ENCODE measurements at regions not wholly inside any gene's neighbourhood (a gene's known extent, or its start where the extent isn't known, plus 50 kb on each side); places are given as distances from the start of the nearest gene placed in this dataset.

GRCh38 chr3:41095702-41096101 lies 103.6 kb upstream of the CTNNB1 start:
- intact Hi-C loops (cut with DNase I; ENCODE audit: low total_unique reads) = no loop called here
- no peak overlapping the region for H3K4me3 ChIP-seq
- no peak for TF ChIP-seq CTCF (IDR thresholded peaks at IDR 0.05)
- no peak overlapping the region for H3K27ac ChIP-seq
- H3K27me3 ChIP-seq = no peaks in the 10 kb centered on the region
- H3K9me3 ChIP-seq = no peaks in the 10 kb centered on the region
- DNase-seq = no peak
- H3K4me1 ChIP-seq = peaks cover 0 to 8% (median 3%) of the 10 kb centered on the region in 4 donors
- no peaks in the 10 kb centered on the region for H3K36me3 ChIP-seq

GRCh38 chr3:41097896-41098496 lies 101.3 kb upstream of the CTNNB1 start:
- DNase-seq = no peak

GRCh38 chr3:41101231-41101630 lies 98.1 kb upstream of the CTNNB1 start:
- Histone ChIP-seq H3K9me3 (no peaks in the 10 kb centered on the region), H3K4me1 (peaks cover 0 to 6% (median 0%) of the 10 kb centered on the region in 4 donors), H3K27ac (no peak overlapping the region), H3K4me3 (no peak overlapping the region), H3K36me3 (no peaks in the 10 kb centered on the region), H3K27me3 (no peaks in the 10 kb centered on the region)
- intact Hi-C loops (cut with DNase I; ENCODE audit: low total_unique reads) = no loop called here
- DNase-seq = no peak
- TF ChIP-seq CTCF (IDR thresholded peaks at IDR 0.05) = no peak

More at GRCh38 chr3:41097896-41098496, 101.3 kb upstream of the CTNNB1 start:
- Histone ChIP-seq H3K4me1 (peaks cover 0 to 3% (median 1%) of the 10 kb centered on the region in 4 donors), H3K27me3 (no peaks in the 10 kb centered on the region), H3K27ac (no peak overlapping the region), H3K4me3 (no peak overlapping the region), H3K36me3 (no peaks in the 10 kb centered on the region), H3K9me3 (no peaks in the 10 kb centered on the region)
- no peak for TF ChIP-seq CTCF (IDR thresholded peaks at IDR 0.05)
- intact Hi-C loops (cut with DNase I; ENCODE audit: low total_unique reads) = no loop called here

GRCh38 chr3:41102053-41102556 lies 97.2 kb upstream of the CTNNB1 start:
- Histone ChIP-seq H3K36me3 (no peaks in the 10 kb centered on the region), H3K27ac (no peak overlapping the region), H3K4me1 (peaks cover 0 to 6% (median 0%) of the 10 kb centered on the region in 4 donors), H3K27me3 (no peaks in the 10 kb centered on the region), H3K9me3 (no peaks in the 10 kb centered on the region), H3K4me3 (no peak overlapping the region)
- DNase-seq = no peak
- intact Hi-C loops (cut with DNase I; ENCODE audit: low total_unique reads) = no loop called here
- no peak for TF ChIP-seq CTCF (IDR thresholded peaks at IDR 0.05)

GRCh38 chr3:41102750-41103149 lies 96.6 kb upstream of the CTNNB1 start:
- TF ChIP-seq CTCF (IDR thresholded peaks at IDR 0.05) = no peak
- Histone ChIP-seq H3K4me3 (no peak overlapping the region), H3K27ac (no peak overlapping the region), H3K27me3 (no peaks in the 10 kb centered on the region), H3K4me1 (peaks cover 0 to 6% (median 0%) of the 10 kb centered on the region in 4 donors), H3K36me3 (no peaks in the 10 kb centered on the region), H3K9me3 (no peaks in the 10 kb centered on the region)
- DNase-seq = no peak
- intact Hi-C loops (cut with DNase I; ENCODE audit: low total_unique reads) = no loop called here
